GM21423 (cell line): ENCODE measurements at regions not wholly inside any gene's neighbourhood (a gene's known extent, or its start where the extent isn't known, plus 50 kb on each side); places are given as distances from the start of the nearest gene placed in this dataset.

ENCODE experiments used
- ATAC-seq: cut with Tn5 transposase; IDR thresholded peaks from one replicate; pipeline ENCODE4 v1.9.1; 2021; ENCODE audit warnings: mild to moderate bottlenecking, moderate library complexity; ENCODE audit not compliant: unreplicated experiment

- ATAC-seq: no peak
Observed at GRCh38 chr13:110097013-110097412, 209.9 kb downstream of the COL4A1 start.

GRCh38 chr13:110092831-110093247 lies 214.1 kb downstream of the COL4A1 start:
- ATAC-seq: no peak

GRCh38 chr13:110089815-110090214 lies 217.1 kb downstream of the COL4A1 start:
- no peak for ATAC-seq

DNA sequence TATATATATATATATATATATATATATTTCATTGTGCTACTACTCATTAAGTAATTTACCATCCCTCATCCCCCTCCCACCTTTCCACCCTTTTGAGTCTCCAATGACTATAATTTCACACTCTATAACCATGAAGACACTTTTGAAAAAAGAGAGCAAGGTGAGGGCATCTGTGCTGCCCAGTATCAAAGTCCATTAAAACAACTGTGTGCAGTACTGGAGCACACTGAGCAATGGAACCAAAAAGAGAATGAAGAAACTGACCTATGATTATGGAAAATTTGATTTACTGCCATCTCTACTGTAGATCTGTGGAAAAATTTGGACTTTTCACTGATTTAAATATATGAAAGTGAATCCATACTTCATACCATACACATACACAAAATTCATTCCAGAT lies 217.9 kb downstream of the COL4A1 start:
- no peak for ATAC-seq

GRCh38 chr13:110073982-110074381 lies 233.0 kb downstream of the COL4A1 start:
- no peak for ATAC-seq

DNA sequence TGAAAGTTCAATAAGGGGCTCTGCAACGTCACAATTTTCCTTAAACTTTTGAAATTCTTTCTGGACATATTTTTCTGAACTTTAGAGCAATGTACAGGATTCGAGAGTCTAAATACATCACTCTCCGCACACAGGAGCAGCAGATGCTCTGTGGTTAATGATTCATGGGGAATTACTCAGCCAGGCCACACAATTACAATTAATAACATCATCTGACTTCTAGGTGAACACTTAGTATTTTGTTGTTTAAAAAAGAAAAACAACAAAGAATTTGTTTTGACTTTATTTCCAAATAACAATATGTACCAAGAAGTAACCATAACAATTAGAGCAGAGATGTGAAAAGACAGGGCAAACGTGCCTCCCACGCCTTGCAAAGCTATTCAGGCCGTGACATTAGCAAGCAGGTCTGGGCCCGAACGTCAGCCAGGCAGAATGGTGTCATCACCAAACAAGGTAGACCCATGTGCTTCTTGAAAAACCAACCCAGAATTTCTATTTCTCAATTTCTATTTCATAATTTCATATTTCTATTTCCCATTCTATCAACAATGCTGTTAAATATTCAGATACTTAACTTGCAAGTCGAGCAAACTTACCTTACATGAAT lies 236.3 kb downstream of the COL4A1 start:
- no peak for ATAC-seq

- no peak for ATAC-seq
Observed at GRCh38 chr13:110070046-110070445, 236.9 kb downstream of the COL4A1 start.

GRCh38 chr13:110068176-110068473 lies 238.8 kb downstream of the COL4A1 start:
- no peak for ATAC-seq

DNA sequence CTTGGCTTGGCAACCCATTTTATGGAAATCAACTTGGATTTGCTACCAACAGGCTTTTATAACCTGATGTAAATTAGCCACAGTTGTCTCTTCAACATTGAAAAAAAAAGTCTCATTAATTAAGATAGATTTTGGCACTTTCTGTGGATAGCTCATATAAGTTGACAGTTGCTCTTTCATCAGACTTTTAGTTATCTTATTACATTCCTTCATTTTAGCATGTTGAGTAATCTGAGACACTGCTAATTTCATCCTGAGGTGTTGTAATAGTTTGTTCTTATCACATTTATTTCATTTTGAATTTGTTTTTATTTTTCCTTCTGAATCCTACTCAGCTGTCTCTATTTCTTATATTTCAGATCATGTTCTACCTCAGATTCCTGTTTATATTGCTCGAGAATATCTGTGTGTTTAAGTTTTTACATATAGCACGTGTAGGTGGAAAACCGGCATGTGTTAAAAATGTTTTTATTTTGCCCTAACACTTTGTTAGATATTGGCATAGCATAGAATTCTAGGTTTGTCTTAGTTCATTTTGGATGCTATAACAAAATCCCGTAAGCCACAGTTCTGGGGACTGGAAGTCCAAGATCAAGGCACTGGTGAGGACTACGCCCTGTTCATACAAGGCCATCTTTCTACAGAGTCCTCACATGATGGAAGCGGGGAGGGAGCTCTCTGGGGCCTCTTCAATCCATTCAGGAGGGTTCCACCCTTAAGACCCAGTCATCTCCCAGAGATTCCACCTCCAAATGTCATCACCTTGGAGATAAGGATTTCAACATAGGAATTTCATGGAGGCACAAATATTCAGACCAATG lies 239.4 kb downstream of the COL4A1 start:
- ATAC-seq: no peak

DNA sequence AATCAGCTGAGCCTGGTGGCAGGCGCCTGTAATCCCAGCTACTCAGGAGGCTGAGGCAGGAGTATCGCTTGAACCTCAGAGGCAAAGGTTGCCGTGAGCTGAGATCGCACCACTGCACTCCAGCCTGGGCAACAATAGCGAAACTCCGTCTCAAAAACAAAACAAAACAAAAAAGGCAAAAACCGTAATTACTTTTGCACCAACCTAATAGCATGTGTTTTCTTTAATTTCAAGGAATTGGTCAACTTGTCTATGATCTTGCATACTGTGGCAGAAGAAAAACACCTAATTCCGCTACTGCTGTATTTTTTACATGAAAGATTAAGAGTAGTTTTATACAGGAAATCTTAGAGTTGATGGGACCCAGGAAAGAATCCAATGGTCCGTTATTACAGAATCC lies 241.2 kb downstream of the COL4A1 start:
- ATAC-seq: no peak

GRCh38 chr13:110063490-110064421 lies 243.2 kb downstream of the COL4A1 start:
- ATAC-seq: no peak

DNA sequence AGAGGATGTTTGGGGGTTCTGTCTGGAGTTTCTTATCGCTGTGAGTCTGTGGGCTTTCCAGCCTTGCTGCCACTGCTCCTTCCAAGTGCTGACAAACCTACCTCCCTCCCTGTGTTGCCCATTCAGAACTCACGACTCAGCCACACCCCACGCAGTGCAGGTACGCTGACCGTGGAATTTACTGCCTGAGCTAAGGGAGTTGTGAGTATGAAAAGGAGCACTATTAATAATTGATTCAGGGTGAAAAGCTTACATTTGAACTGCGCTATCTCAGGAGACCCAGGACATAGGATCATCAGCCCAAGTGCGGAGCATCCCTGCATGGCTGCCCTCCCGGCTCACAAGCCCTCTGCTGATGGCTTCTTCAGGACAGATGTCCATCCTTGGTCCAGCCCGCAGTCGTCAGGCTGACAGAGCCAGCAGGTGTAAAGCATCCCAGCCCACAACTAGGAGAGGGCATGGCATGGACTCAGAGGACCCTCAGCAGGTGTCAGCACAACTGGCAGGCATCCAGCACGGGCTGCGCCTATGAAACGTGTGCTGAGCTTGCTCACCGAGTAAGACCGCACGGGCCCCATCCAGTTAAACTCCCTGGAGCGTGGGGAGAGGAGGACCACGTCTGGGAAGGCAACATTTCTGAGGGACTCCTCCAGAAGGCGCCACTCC lies 244.0 kb downstream of the COL4A1 start:
- no peak for ATAC-seq

DNA sequence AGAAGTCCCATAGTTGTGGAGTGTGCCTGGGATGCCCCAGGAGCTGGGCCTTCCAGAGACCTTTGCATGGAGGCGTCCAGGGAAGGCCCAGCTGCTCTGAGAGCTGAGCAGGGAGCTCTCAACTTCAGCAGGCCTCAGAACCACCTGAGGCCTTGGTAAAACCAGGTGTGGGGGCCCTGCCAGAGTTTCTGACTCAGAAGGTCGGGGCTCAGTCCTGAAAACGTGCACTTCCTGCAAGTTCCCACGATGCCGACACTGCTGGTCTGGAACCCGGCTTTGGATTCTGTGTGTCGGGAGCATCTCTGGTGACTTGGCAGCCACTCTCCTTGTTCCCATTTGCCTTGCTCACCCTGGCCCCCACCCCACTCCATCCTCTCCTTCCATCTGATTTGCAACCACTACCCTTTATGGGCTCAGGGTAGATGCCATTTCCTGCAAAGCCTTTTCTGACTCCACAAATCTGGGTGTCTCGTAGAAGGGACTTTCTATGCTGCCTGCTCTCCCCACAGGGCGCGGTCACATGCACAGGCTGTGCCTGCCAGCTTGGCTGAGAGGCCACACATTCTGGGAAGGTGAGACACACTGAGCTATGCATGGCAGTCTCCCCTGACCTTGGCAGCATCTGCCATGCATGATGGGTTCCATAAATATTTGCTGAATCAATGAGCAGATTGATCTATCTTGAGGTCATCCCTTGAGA lies 244.7 kb downstream of the COL4A1 start:
- ATAC-seq: no peak

GRCh38 chr13:110061270-110061669 lies 245.7 kb downstream of the COL4A1 start:
- ATAC-seq: no peak

DNA sequence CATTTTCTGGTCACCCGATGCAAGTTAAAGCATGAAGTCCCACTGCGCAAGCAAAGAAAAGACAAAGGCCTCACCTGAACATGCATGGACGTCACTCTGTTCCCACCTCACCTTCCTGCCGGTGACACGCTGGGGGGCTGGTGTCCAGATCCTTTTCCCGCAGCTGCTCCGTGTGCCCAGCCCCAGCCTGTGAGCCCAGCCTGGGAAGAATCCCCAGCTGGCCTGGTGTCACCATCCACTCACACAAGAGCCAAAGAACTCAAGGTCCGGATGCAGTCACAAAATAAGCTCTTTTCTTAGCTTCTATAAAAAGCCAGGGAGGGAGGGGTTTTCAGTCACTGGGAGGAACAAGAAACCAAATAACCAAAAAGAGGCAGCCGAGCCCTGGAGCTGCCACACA lies 249.9 kb downstream of the COL4A1 start:
- no peak for ATAC-seq

DNA sequence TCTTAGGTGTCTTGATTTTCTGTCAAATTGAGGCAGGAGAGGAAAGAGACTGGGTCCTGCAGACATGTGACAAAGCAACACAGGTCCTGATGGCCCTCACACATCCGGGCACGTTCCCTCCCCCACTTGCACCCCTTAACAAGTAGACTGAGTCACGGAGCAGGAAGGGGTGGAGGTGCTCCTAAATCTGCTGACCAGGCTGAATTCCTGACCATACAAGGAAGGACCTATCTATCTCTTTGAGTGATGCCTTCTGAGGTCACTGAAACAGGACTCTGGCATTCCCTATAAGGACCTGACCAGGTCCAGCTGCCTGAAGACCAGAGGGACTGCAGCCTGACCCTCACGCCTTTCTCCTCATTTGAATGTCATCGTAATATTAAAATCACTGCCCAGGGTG lies 250.3 kb downstream of the COL4A1 start:
- ATAC-seq: no peak

- ATAC-seq: no peak
Observed at GRCh38 chr13:110055089-110055488, 251.9 kb downstream of the COL4A1 start.

- no peak for ATAC-seq
Observed at GRCh38 chr13:110054041-110054440, 252.9 kb downstream of the COL4A1 start.

DNA sequence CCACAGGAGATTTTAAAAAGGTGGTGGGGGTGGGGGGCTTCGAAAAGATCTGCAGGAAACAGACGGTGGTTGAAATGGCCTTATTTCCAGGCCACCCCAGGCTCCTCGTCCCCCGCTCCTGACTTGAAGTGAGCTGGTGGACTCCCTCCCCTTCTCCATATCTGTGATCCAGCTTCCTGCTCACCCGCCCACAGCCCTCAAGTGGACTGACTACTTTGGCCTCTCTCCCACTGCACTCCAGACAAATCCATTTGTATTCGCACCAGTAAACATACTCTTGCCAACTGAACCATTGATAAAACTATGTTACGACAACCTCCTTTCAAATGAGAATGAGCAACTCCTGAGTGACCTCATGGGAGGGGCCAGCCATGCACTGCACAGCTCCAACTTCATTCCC lies 259.5 kb downstream of the COL4A1 start:
- ATAC-seq: no peak

GRCh38 chr13:110046811-110047210 lies 260.1 kb downstream of the COL4A1 start:
- no peak for ATAC-seq

DNA sequence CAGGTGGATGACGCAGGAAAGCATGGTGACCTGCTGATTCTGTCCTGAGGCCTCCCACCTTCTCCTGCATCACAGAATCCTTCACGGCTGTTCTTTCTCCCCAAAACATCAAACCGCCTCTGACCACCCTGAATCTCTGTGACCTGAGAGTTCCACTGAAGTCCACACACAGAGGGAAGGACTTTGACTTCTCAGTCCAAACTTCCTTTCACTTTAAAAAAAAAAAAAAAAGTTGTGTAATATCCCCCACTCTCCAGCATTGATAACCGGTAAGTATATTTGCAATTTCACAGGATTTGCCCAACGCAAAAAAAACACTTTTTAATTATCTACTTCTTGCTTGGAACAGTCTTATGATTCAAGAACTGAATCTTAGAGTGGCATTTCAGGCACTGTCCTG lies 259.5 kb upstream of the IRS2 start:
- ATAC-seq: no peak
